NCI-H82 treated with DMSO at 0.1 percent for 48 hours (cell line): ENCODE measurements at regions not wholly inside any gene's neighbourhood (a gene's known extent, or its start where the extent isn't known, plus 50 kb on each side); places are given as distances from the start of the nearest gene placed in this dataset.

Experiments used
- DNase-seq: peaks from one replicate; lab custom pipeline; 2025; ENCODE audit not compliant: unreplicated experiment; lab: John Stamatoyannopoulos, UW

DNA sequence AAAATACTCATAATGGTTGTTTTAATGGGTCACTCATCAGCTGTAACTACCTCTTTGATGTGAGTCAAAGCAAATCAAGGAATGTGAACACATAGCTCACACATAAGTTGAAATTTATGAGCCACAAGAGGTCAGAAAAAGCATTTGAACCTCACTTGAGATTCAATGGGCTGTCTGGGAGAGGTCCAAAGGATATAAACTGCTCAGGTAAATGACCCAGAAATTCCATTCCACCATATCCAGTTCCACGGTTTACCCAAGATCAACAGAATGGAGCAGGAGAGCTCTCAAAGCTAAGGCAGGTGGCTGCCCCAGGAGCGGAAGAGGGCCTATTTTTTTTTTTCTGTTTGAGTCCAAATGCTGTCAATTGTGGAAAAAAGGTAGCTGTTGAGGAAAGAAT lies 464.1 kb downstream of the TNS1 start:
- no peak for DNase-seq

DNA sequence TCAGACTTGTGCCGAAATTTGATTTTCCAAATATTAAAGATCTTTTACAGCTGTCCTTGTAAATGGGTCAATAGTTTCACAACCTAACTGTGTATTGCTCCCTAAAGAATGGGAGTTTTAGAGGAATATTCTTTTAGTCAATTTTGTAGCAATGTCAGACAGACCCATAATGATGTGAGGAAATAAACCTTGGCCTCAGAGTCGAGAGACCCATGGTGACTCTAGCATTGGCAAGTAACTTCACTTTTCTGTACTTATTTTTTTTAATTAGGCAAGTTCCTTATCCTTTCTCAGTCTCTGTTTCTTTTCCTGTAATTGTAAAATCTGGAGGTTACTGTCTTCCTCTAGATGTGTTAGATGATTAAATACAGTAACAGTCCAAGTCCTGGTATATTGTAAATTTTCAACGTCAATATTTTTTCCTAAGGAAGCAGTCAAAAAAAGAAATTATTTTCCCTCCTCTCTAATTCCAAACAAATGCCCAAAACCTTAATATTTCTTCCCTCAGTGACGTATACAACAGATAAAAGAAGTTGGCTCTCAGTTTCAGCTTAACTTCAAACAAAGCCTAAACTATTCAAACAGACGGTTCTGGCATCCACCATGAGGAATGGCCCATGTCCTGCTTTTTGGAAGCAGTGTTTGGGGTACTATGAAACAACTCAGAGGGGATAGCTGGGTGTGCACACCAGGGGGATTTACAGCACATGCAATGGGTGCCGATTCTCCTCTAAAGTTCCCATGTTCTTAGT lies 466.7 kb downstream of the TNS1 start:
- DNase-seq: no peak

DNA sequence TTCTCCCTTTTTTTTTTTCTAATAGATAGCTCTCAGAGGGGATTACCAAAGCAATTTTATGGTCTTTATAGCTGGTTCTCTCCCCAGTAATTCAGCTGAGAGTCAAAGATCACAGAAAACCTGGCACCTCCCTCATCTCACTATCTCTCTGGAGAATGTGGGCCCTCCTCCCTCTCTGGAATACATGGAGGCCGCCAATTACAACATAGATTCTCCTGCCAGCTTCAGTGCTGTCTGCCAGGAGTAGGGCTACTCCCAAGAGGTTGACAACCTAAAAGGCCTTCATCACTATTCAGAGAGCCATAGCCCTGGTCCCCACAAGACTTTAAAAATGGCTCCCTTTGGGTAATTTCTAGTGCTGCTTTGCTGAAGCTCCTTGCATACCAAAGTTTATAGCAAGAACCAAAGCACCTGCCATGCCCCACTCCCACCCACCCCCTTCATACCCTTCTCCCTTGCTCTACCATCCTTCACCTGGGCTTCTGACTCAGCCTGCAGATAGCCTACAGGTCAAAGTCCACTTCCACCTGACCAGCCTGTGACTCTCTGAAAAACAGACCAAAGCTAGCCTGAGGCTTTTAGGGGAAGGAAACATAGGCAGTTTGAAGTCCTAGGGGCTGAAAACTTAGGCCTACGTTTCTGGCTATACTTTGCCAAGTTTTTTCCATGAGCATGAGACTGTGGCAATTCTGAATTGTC lies 472.3 kb downstream of the TNS1 start:
- no peak for DNase-seq

DNA sequence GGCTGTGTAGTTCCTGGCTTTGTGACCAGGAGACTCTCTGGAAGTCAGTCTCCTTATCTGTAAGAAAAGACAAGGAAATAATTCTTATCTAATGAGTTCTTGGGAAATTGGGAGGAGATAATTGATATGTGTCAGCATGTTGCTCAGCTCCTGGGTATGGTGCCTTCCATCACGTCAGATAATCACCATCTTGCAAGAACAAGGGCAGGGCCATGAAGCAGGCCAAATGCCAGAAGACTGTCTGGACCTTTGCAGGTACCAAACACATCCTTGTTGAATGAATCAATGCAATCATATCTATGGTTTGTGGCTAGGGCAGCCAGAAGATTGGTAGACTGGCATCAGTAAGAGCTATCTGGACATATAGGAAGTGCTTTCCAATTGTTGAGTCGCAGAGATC lies 473.5 kb downstream of the TNS1 start:
- DNase-seq: no peak

DNA sequence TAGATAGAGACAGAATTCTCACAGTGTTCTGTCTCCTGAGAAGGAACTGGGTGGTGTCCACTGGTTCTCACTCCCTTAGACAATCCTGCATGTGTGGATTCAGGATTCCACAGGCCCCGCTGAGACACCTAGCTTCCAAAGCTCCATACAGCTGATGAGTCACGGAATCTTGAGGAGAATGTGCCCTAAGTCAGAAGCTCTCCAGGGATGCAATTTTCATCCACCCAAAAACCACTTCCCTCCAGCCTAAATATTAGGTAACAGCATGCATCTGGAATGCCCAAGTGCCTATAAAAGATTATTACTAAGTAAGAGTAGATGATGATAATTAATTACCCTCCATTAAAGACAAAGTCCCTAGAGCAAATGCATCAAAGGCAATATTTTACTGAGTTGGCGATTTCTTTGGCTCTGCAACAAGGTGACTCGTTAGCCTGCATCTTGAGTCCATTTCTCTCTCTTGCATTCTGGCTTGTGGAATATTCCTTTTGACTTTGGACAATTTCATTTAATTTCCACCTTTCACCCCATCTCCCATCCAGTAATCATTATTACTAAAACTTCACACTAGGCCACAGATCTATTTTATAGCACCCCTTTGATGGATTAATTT lies 475.1 kb downstream of the TNS1 start:
- no peak for DNase-seq

DNA sequence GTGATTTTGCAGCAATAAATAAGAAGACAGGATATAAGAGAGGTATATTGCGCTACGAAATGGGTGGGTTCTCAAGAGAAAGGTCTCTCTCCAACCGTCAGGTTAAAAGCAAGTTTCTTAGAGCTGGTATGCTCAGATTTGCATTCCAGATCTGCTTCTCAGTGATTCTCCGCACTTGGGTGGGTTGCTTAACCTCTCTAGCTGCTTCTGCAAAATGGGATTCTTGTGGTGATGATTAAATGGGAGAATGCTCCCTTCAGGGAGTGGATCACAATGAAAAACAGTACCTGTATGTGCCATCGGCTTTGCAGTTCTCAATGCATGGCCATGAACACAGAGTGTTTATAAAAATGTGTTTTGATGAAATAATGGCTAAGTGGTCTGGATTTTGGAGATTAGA lies 477.7 kb downstream of the TNS1 start:
- no peak for DNase-seq

DNA sequence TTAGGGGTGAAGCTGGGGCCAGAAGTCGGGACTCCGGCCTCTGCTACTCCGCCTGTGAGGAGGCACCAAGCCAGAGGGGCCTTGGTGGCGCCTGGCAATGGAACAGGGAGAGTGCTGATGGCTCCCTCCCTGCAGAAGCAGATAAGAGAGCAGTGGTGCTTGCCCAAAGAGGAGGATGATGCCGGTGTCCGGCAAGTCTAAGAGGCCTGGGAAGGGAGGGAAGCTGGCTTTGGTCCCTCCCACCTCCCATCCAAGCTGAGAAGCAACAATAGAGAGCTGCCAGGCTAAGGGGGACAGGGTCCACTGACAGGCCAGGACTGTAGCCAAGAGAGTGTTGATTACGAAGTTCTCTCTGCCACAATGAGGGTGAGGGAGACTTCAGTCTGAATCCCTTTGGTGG lies 479.5 kb downstream of the TNS1 start:
- no peak for DNase-seq

DNA sequence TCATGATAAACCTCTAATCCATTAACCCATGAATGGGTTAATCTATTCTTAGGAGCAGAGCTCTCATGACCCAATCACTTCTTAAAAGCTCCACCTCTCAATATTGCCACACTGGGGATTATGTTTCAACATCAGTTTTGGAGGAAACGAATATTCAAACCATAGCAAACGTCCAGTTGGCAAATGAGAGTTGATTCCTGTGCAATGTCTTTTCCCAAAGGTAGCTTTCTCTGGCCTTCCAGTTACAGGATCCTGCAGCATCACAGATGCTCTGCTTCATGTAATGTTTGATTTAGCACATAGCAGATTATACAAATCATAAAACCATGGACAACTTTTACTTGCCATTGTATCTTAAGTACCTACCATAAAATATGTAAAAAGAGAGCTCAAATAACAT lies 481.0 kb downstream of the TNS1 start:
- no peak for DNase-seq

DNA sequence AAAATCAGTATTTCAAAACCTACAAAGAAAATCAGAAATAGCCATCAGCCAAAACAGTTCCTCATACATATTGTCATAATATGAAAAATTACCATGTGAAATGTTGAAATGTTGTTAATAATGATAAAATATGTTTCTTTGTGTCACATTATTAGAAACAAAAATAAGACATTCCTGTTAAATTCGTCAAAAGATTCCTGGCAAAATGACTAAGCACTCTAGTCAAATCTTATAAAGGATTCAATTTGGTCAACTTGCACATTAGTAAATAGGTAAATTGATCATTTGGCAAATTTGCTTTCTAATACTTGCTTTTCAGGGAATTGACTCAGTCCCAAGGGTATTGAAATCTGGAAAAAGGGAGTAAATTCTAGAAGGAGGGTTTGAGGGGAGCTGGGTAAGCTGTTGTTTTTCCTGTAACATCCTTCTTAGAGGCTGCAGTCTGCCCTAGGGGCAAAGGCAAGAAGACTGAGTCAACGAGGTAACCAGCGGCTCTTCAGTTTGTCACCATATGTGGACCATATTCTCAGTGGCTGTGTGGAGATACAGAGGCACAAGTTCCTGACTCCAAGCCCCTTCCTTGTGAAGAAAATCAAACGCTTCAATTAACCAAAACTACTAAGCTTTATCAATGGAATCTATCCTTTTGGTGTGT lies 482.3 kb downstream of the TNS1 start:
- no peak for DNase-seq

DNA sequence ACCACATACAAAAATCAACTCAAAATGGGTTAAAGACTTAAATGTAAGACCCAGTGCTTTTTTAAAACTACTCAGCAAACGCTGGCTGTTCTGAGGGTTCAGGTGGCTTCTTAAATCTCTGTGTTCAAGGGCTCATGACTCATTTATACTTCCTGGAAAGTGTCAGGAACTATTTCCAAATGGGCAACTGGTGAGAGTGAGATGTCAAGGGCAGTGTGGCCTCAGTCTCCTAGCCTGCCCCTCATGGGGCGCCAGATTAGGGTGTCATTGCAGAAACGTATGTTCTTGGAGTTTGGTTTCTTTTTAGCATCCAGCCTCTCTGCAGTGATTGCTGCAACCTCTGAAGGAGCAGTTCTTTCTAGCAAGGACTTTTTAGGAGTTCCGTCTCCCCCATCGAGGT lies 485.4 kb downstream of the TNS1 start:
- no peak for DNase-seq

DNA sequence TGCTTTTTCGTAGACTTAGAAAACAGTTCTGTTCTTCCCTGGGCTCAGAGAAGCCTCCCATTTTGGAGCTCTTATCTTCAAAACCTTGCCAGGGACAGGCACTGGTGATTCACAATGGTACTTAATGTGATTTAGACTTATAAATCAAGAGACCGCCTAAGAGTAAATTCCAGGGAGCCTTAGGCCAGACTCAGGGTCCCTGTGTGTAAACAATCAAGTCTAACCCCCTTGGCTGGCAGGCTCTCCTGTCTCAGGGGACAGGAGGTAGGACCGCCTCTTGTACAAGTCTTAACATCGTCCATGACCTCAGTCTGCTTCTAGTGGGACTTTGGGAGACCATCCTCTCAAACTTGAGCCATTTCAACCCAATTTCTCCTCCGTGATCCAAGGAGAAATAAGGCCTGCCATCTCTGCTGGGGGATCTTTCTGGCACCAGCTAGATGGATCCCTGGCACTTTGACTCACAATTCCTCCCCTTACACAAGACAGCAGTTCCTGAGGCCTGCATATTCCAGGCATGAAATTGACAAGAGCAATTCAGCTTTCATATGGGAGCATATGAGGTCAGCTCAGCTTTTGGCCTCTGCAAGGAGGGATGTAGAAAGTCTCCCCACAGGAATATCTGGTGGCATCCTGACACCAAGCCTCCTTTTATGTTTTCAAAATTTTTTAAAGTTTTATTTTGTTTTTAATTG lies 487.0 kb downstream of the TNS1 start:
- DNase-seq: no peak

DNA sequence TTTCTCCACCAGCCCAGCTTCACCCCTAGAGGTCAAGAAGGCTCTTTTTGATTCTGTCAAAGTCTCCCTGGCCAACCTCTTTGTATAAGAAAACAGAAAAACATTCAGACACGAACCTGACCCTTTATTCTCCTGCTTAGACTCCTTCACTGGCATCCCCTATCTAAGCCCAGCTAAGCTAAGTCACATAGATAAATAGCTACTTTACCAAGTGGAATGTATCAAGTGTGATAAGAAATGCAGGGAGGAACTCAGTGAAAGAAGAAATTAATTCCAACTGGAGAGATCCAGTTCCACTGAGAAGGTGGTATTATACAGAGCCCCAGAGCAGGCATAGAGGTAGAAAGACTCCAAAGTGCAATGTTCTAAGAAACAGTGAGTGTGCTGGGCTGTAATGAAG lies 489.5 kb downstream of the TNS1 start:
- no peak for DNase-seq

DNA sequence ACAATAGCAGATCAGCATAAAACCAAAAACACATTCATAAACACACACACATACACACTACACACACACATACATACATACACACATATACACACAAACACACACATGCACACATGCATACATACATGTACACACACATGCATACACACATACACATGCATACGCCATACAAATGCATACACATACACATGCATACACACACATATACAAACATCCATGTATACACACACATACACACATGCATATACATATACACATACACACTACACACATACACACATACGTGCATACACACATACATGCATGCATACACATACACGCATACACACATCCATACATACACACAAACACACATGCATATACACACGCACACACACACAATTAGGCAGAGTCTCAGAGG lies 490.1 kb downstream of the TNS1 start:
- no peak for DNase-seq

DNA sequence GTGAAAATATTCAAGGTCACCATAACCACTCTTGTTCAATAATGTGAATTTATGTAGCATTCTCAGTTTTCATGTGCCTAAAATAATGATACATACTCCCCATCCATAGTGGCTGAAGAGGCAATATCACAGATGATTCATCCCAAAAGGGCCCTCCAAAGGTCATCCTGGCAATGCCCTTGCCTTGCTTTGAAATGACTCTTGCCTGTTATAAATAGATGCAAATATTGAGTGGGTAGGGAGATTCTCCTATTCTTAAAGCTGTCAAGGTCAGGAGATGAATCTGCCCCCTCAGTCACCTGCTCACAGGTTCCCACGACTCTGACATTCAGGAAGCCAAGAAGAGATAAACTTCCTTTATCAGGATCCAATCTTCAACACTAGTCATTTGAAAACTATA lies 490.5 kb downstream of the TNS1 start:
- DNase-seq: no peak

DNA sequence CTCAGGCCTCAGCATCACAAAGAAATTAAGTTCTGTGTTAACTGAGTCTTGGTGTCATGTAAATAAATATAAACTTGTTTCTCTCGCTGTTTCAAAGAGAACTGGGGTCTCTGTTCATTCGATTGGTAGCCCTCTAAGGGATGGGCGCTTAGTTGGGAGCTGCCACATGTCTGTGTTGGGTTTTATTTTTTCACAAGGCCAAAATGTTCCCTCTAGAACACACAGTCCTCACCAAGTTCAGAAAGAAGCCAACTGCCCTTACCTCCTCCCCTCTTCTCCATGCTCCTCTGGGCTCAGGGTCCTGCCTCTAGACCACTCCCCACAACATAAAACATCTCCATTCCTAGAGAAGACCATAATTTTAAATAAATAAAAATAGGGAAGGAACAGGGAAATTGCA lies 490.9 kb downstream of the TNS1 start:
- DNase-seq: no peak

DNA sequence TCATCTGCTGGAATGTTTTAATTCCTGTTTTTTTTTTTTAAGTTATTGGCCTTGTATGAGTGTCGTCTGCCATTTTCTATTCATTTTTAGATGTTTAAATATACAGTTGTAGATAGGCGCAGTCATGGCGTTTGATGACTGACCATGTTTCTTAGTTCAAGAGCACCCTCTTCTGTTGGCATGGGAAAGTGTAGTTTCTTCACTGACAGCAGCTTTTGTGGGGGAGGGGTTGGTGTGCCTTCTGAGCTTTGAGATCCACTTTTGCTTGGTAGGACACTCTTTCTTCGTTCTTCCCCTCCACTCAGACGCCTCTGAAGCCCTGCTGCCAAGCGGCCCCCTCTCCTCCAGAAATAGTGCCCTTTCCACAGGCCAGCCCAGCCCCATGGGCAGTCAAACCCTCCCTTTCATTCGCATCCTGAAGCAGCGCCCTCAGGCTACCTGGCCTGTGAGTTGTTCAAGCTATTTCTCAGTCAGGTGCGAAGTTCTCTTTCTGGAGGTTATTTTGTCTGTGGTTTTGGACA lies 492.0 kb downstream of the TNS1 start:
- peak; percentile 88 for DNase-seq

DNA sequence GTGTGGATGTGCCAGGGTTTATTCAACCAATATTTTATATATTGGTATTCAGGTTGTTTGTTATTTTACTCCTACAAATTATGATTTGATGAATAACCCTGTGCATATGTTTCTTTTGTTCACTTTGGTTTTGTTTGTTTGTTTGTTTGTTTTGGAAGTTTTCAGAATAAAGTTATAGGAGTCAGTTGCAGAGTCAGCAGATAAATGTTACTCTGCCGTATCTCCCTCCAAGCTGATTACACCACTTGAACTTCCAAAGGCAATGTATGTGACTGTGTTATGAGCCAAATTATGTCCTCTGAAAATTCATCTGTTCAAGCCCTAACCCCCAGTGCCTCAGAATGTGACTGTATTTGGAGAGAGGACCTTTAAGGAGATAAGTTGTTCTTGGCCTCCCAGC lies 497.5 kb downstream of the TNS1 start:
- DNase-seq: no peak

DNA sequence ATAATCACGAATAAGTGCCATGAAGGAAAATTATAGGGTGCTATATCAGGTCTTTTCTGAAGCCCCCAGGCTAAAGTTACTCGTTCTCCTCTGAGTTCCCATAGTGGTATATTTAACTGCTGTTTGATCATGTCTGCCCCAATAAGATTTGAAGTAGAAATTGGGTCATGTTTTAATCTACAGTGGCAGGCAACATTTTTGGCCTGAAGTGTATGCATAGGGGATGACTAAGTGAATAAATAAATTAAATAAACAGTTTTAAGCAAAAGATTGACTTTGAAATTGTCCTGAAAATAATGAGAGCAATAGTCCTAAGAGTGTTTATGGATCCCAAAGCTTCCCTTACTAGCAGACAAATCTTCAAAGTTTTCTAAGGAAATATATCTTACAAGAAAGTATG lies 500.9 kb downstream of the TNS1 start:
- no peak for DNase-seq

DNA sequence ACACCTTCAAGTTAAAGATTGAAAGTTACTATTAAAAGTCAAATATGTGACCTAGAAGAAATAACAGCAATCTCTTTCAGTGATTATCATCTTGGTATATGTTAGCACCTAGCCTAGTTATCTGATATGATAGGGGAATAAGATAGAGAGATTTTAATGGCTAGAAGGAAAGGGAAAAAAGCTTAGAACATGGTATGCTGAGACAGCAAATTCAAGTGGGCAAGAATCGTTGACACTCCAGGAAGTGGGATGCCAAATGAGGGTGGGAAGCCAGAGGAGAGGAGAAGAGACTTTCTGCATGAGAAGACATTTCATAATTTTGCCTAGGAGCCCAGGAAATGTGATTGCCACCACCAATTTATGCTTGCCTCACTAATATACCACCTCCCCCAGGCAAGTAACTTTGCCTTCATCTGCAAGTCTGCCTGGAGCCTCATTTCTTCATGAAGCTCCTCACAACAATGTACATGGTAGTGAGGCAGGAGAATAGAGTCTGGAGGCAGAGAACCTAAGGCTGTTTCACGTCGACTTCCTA lies 504.9 kb downstream of the TNS1 start:
- DNase-seq: no peak

DNA sequence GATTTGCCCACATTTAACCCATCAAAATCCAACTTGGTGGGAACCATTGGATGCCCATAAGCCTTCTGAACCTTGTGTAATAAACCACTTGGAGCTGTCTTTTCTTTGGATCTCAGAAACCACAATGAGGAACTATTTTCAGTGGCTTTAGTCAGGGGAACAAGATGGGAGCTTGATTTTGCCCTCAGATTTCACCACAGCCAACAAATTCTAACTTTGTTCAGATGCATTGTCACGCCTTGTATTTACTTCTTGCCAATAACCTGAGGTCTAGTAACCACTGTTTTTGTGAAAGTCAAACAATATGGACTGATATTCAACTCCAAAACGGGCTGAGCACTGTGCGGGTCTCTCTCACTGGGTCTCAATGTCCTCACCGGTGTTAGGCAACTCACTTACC lies 508.2 kb downstream of the TNS1 start:
- no peak for DNase-seq

DNA sequence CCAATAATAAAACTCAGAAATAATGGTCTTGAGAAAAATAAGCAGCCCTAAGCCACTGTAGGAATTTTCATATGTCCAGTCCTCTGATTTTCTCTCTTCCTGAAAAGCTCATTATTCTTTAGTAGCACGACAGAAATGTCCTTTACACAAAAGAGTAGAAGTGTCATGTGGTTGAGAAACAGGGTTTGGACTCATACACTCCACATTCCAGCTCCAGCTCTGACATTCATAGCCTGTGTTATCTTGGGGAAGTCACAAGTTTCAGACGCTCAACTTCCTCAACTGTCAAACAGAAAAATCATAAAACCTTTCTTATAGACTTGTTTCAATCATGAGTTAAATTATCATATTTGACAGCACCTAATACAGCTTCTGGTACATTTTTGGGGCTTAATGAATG lies 511.5 kb downstream of the TNS1 start:
- DNase-seq: no peak
